GM12873 (cell line): ENCODE measurements at regions not wholly inside any gene's neighbourhood (a gene's known extent, or its start where the extent isn't known, plus 50 kb on each side); places are given as distances from the start of the nearest gene placed in this dataset.

ENCODE experiments used
- TF ChIP-seq, protein P1 (sequence below): IDR thresholded peaks from 2 replicates; pipeline ENCODE4 v1.5.1; 2012; ENCODE audit warnings: low read depth, mild to moderate bottlenecking, moderate library complexity, low read length, control low read depth; ENCODE audit not compliant: insufficient read depth; ENCODE audit errors: missing control alignments

- TF ChIP-seq, protein P1, sequence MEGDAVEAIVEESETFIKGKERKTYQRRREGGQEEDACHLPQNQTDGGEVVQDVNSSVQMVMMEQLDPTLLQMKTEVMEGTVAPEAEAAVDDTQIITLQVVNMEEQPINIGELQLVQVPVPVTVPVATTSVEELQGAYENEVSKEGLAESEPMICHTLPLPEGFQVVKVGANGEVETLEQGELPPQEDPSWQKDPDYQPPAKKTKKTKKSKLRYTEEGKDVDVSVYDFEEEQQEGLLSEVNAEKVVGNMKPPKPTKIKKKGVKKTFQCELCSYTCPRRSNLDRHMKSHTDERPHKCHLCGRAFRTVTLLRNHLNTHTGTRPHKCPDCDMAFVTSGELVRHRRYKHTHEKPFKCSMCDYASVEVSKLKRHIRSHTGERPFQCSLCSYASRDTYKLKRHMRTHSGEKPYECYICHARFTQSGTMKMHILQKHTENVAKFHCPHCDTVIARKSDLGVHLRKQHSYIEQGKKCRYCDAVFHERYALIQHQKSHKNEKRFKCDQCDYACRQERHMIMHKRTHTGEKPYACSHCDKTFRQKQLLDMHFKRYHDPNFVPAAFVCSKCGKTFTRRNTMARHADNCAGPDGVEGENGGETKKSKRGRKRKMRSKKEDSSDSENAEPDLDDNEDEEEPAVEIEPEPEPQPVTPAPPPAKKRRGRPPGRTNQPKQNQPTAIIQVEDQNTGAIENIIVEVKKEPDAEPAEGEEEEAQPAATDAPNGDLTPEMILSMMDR = no peak
These were observed 91.8 kb upstream of the SERTAD2 start for GRCh38 chr2:64745562-64745961.

- TF ChIP-seq, protein P1 = no peak
These were observed 94.4 kb upstream of the SERTAD2 start for GRCh38 chr2:64748147-64748546.

- TF ChIP-seq, protein P1 = no peak
These were observed 94.8 kb upstream of the SERTAD2 start for GRCh38 chr2:64748561-64748960.

GRCh38 chr2:64749446-64749845, 95.7 kb upstream of the SERTAD2 start:
- TF ChIP-seq, protein P1 = no peak

GRCh38 chr2:64750001-64750816, 96.5 kb upstream of the SERTAD2 start:
- TF ChIP-seq, protein P1 = no peak

DNA sequence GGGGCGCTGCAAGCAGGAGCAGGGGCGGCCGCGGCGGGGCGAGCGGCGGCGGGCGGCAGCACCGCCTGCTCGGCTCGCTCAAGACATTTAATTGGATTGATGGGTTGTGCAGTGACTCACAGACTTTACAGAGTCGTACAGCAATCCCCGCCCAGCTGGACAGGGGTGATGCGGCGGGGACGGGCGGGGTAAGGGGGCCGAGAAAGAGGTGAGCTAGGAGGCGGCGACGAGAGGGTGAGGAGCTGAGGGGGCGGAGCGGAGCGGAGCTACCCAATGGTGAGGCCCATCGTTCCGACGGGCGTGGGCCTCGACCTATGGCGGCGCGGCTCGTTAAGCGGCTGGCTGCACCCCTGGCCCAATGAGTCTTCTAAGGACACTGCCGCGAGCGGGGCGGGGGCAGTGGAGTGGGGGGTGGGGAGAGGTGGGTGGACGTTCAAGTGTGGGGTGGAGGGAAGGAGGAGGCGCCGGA, 97.1 kb upstream of the SERTAD2 start:
- TF ChIP-seq, protein P1 = peak; percentile 20

- TF ChIP-seq, protein P1 = peak; percentile 30
These were observed 97.9 kb upstream of the SERTAD2 start for GRCh38 chr2:64751286-64752260.
